Lower leg skin (tissue), 4 donors: ENCODE measurements at regions not wholly inside any gene's neighbourhood (a gene's known extent, or its start where the extent isn't known, plus 50 kb on each side); places are given as distances from the start of the nearest gene placed in this dataset.

Source experiments
- DNase-seq, 2 donors: peaks; one replicate each; pipeline ENCODE4 v3.0.0-alpha.2; 2019; ENCODE audit warnings: low spot score in 2 of 2
- H3K4me3 ChIP-seq: fragments of 200-600 bp; sonication (generic); 2 replicates; pipeline ENCODE4 v1.5.1; 2017; ENCODE audit warnings: mild to moderate bottlenecking, low read depth; ENCODE audit not compliant: poor library complexity, severe bottlenecking
- CTCF ChIP-seq, 3 donors: fragments of 450-650 bp; IDR thresholded peaks; one replicate each; pipeline ENCODE4 v1.5.1; 2016; ENCODE audit warnings: antibody characterized with exemption in 3 of 3, mild to moderate bottlenecking in 3 of 3, moderate library complexity in 2 of 3
- POLR2A ChIP-seq, 2 donors: fragments of 450-650 bp; IDR thresholded peaks; one replicate each; pipeline ENCODE4 v1.6.1; 2016 to 2017; ENCODE audit warnings: antibody characterized with exemption in 2 of 2, mild to moderate bottlenecking in 1 of 2, moderate library complexity in 1 of 2
- WGBS, 2 donors: methylation state at CpG; one replicate each; pipeline ENCODE4 v1.1.5; 2018; 5-methylcytosine and 5-hydroxymethylcytosine counted together
- intact Hi-C: fragments of 100-400 bp; cut with DNase I; formaldehyde crosslinking; loops from one replicate; pipeline ENCODE4 v1.15.0; 2023; ENCODE audit warnings: low total_unique reads

- DNase-seq = no peak
- intact Hi-C loops = no loop called here
- no peak for TF ChIP-seq POLR2A (IDR thresholded peaks at IDR 0.05)
- no peak for TF ChIP-seq CTCF (IDR thresholded peaks at IDR 0.05)
- 91 to 95% methylated on average over 2 of the region's 2 CpGs for WGBS, 2 donors
- no peak overlapping the region for H3K4me3 ChIP-seq
Measured at GRCh38 chr2:82827426-82827825, 1631.7 kb downstream of the SUCLG1 start.

- H3K4me3 ChIP-seq = no peak overlapping the region
- no peak for DNase-seq
- 71 to 83% methylated on average over 2 of the region's 2 CpGs for WGBS, 2 donors
- intact Hi-C loops = no loop called here
- TF ChIP-seq CTCF (IDR thresholded peaks at IDR 0.05) (no peak), POLR2A (IDR thresholded peaks at IDR 0.05) (no peak)
Measured at GRCh38 chr2:82826437-82826836, 1632.6 kb downstream of the SUCLG1 start.

GRCh38 chr2:82825410-82826090 is 1633.5 kb downstream of the SUCLG1 start:
- DNase-seq = no peak
- intact Hi-C loops = no loop called here
- TF ChIP-seq CTCF (IDR thresholded peaks at IDR 0.05) = no peak
- no peak for TF ChIP-seq POLR2A (IDR thresholded peaks at IDR 0.05)
- H3K4me3 ChIP-seq = no peak overlapping the region
- WGBS, 2 donors = 82 to 86% methylated on average over 8 of the region's 8 CpGs

- H3K4me3 ChIP-seq = no peak overlapping the region
- 80 to 88% methylated on average over 1 of the region's 1 CpG for WGBS, 2 donors
- intact Hi-C loops = no loop called here
- DNase-seq = no peak
- TF ChIP-seq POLR2A (IDR thresholded peaks at IDR 0.05) = no peak
- TF ChIP-seq CTCF (IDR thresholded peaks at IDR 0.05) = no peak
Measured at GRCh38 chr2:82823892-82824291, 1635.2 kb downstream of the SUCLG1 start.

- intact Hi-C loops = loop anchor here (2.0 kb wide), 1 partner anchor 49 kb away; no protein-coding TSS in a partner anchor
- WGBS, 2 donors = 84% methylated on average over 10 of the region's 10 CpGs
- H3K4me3 ChIP-seq = no peak overlapping the region
- TF ChIP-seq CTCF (IDR thresholded peaks at IDR 0.05) = no peak
- TF ChIP-seq POLR2A (IDR thresholded peaks at IDR 0.05) = no peak
- DNase-seq = no peak
Measured at GRCh38 chr2:82819951-82820350, 1639.1 kb downstream of the SUCLG1 start.

GRCh38 chr2:82814146-82814545 is 1644.9 kb downstream of the SUCLG1 start:
- intact Hi-C loops = no loop called here
- 71 to 85% methylated on average over 1 of the region's 1 CpG for WGBS, 2 donors
- no peak for DNase-seq
- H3K4me3 ChIP-seq = no peak overlapping the region
- TF ChIP-seq CTCF (IDR thresholded peaks at IDR 0.05) = no peak
- no peak for TF ChIP-seq POLR2A (IDR thresholded peaks at IDR 0.05)
